ENCODE measurements at regions not wholly inside any gene's neighbourhood (a gene's known extent, or its start where the extent isn't known, plus 50 kb on each side); places are given as distances from the start of the nearest gene placed in this dataset.

DNA sequence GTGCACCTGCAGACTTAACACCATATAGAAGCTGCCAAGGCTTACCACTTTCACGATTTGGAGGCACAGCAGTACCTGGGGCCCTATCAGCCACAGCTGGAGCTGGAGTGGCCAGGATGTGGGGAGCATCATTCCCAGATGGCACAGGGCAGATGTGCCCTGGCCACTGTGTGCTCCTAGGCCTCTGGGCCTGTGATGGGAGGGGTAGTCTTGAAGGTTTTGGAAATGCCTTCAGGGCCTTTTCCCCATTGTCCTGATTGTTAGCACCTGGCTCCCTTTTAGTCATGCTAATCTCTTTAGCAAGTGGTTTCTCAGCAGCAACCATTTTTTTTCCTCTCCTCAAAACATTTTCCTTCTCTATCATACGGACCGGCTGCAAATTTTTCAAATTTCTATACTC lies 490.2 kb downstream of the RAB28 start:
- H3K9me2 ChIP-seq (ENCODE audit: insufficient read depth, low read length) = no peaks in the 10 kb centered on the region
- H3K27ac ChIP-seq (ENCODE audit: low read length) = no peak overlapping the region
- no peaks in the 10 kb centered on the region for H3K27me3 ChIP-seq (ENCODE audit: insufficient read depth, low read depth, low read length)
- TF ChIP-seq MXI1 (conservative IDR thresholded peaks at IDR 0.05; ENCODE audit: poor library complexity, severe bottlenecking) = no peak
- TF ChIP-seq EP300 (conservative IDR thresholded peaks at IDR 0.05; ENCODE audit: poor library complexity, severe bottlenecking) = no peak
- TF ChIP-seq RAD21 (conservative IDR thresholded peaks at IDR 0.05) = no peak
- no peak for TF ChIP-seq TAF1 (IDR thresholded peaks at IDR 0.05; ENCODE audit: low read depth)
- TF ChIP-seq, protein P1, sequence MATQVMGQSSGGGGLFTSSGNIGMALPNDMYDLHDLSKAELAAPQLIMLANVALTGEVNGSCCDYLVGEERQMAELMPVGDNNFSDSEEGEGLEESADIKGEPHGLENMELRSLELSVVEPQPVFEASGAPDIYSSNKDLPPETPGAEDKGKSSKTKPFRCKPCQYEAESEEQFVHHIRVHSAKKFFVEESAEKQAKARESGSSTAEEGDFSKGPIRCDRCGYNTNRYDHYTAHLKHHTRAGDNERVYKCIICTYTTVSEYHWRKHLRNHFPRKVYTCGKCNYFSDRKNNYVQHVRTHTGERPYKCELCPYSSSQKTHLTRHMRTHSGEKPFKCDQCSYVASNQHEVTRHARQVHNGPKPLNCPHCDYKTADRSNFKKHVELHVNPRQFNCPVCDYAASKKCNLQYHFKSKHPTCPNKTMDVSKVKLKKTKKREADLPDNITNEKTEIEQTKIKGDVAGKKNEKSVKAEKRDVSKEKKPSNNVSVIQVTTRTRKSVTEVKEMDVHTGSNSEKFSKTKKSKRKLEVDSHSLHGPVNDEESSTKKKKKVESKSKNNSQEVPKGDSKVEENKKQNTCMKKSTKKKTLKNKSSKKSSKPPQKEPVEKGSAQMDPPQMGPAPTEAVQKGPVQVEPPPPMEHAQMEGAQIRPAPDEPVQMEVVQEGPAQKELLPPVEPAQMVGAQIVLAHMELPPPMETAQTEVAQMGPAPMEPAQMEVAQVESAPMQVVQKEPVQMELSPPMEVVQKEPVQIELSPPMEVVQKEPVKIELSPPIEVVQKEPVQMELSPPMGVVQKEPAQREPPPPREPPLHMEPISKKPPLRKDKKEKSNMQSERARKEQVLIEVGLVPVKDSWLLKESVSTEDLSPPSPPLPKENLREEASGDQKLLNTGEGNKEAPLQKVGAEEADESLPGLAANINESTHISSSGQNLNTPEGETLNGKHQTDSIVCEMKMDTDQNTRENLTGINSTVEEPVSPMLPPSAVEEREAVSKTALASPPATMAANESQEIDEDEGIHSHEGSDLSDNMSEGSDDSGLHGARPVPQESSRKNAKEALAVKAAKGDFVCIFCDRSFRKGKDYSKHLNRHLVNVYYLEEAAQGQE (IDR thresholded peaks at IDR 0.05; ENCODE audit: borderline replicate concordance) = no peak
- H3K9ac ChIP-seq (ENCODE audit: low read length) = no peak overlapping the region
- H2AFZ ChIP-seq (ENCODE audit: low read depth, low read length) = no peak overlapping the region
- H3K36me3 ChIP-seq (ENCODE audit: insufficient read depth, low read length) = no peaks in the 10 kb centered on the region
- H3K79me2 ChIP-seq (replicated peaks; ENCODE audit: insufficient read depth, low read length) = no peaks in the 10 kb centered on the region
- no peaks in the 10 kb centered on the region for H3K9me3 ChIP-seq (ENCODE audit: low read length)
- H3F3A ChIP-seq (ENCODE audit: insufficient read depth, low read length, poor library complexity, severe bottlenecking) = no peaks in the 10 kb centered on the region
- H3K4me3 ChIP-seq (ENCODE audit: low read length) = no peak overlapping the region
- H4K20me1 ChIP-seq (ENCODE audit: insufficient read depth) = no peaks in the 10 kb centered on the region
- H3K4me2 ChIP-seq (ENCODE audit: low read length) = no peak overlapping the region

DNA sequence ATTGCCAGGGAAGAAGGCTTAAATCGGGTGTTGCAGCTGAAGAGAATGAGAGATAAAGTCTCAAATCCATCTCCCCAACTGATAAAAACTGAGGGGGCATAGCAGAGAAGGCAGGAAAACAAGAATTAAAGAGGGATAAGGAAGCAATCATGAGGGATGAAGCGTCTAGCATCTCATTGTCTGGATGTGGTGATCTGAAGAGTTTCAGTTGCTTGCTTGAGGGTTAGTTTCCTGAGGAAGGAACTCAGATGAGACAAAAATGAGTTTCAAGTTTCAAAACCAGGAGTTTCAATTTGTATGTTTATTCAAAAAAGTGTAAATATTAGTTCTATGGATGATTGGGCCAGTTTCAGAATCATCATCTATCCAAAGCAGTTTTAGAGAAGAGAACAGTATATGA lies 496.9 kb downstream of the RAB28 start:
- no peaks in the 10 kb centered on the region for H3K36me3 ChIP-seq (ENCODE audit: insufficient read depth, low read length)
- H3F3A ChIP-seq (ENCODE audit: insufficient read depth, low read length, poor library complexity, severe bottlenecking) = no peaks in the 10 kb centered on the region
- no peaks in the 10 kb centered on the region for H3K9me2 ChIP-seq (ENCODE audit: insufficient read depth, low read length)
- no peaks in the 10 kb centered on the region for H3K79me2 ChIP-seq (replicated peaks; ENCODE audit: insufficient read depth, low read length)
- TF ChIP-seq RAD21 (conservative IDR thresholded peaks at IDR 0.05) = no peak
- no peak for TF ChIP-seq EP300 (conservative IDR thresholded peaks at IDR 0.05; ENCODE audit: poor library complexity, severe bottlenecking)
- H3K9ac ChIP-seq (ENCODE audit: low read length) = no peak overlapping the region
- H2AFZ ChIP-seq (ENCODE audit: low read depth, low read length) = no peak overlapping the region
- H3K9me3 ChIP-seq (ENCODE audit: low read length) = no peaks in the 10 kb centered on the region
- H4K20me1 ChIP-seq (ENCODE audit: insufficient read depth) = no peaks in the 10 kb centered on the region
- no peak overlapping the region for H3K4me3 ChIP-seq (ENCODE audit: low read length)
- H3K27me3 ChIP-seq (ENCODE audit: insufficient read depth, low read depth, low read length) = no peaks in the 10 kb centered on the region
- no peak overlapping the region for H3K27ac ChIP-seq (ENCODE audit: low read length)
- no peak overlapping the region for H3K4me2 ChIP-seq (ENCODE audit: low read length)

DNA sequence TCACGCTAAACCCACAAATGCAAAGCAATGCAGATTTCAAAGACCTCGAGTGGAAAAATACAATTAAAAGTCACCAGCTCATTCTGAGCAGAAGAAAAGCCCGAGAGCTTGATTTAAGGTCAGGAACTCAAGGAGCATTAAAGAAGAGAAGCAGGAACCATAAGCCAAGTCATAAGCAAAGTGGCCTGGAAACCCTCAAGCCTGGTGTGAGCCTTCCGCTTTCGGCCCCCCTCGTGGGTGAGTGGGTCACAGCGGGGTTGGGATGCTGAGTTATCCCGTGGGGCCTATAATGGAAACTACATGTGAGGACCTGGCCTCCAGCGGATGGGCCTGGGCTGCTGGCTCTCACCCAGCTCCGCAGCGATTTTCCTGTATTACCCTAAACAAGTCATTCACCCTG lies 504.3 kb downstream of the RAB28 start:
- Histone ChIP-seq H3K9me3 (ENCODE audit: low read length) (no peaks in the 10 kb centered on the region), H3K36me3 (ENCODE audit: insufficient read depth, low read length) (no peaks in the 10 kb centered on the region), H3K9ac (ENCODE audit: low read length) (no peak overlapping the region), H2AFZ (ENCODE audit: low read depth, low read length) (no peak overlapping the region), H3K27ac (ENCODE audit: low read length) (no peak overlapping the region), H3K27me3 (ENCODE audit: insufficient read depth, low read depth, low read length) (no peaks in the 10 kb centered on the region), H3K4me2 (ENCODE audit: low read length) (no peak overlapping the region), H3K4me3 (ENCODE audit: low read length) (no peak overlapping the region), H4K20me1 (ENCODE audit: insufficient read depth) (no peaks in the 10 kb centered on the region), H3K79me2 (replicated peaks; ENCODE audit: insufficient read depth, low read length) (no peaks in the 10 kb centered on the region), H3K9me2 (ENCODE audit: insufficient read depth, low read length) (no peaks in the 10 kb centered on the region), H3F3A (ENCODE audit: insufficient read depth, low read length, poor library complexity, severe bottlenecking) (no peaks in the 10 kb centered on the region)
- TF ChIP-seq, protein P1 (IDR thresholded peaks at IDR 0.05; ENCODE audit: borderline replicate concordance) = no peak
- no peak for TF ChIP-seq TAF1 (IDR thresholded peaks at IDR 0.05; ENCODE audit: low read depth)
- no peak for TF ChIP-seq SMC3 (conservative IDR thresholded peaks at IDR 0.05; ENCODE audit: poor library complexity)
- TF ChIP-seq MXI1 (conservative IDR thresholded peaks at IDR 0.05; ENCODE audit: poor library complexity, severe bottlenecking) = no peak
- no peak for TF ChIP-seq POLR2AphosphoS5 (IDR thresholded peaks at IDR 0.05)
- TF ChIP-seq, protein P2, sequence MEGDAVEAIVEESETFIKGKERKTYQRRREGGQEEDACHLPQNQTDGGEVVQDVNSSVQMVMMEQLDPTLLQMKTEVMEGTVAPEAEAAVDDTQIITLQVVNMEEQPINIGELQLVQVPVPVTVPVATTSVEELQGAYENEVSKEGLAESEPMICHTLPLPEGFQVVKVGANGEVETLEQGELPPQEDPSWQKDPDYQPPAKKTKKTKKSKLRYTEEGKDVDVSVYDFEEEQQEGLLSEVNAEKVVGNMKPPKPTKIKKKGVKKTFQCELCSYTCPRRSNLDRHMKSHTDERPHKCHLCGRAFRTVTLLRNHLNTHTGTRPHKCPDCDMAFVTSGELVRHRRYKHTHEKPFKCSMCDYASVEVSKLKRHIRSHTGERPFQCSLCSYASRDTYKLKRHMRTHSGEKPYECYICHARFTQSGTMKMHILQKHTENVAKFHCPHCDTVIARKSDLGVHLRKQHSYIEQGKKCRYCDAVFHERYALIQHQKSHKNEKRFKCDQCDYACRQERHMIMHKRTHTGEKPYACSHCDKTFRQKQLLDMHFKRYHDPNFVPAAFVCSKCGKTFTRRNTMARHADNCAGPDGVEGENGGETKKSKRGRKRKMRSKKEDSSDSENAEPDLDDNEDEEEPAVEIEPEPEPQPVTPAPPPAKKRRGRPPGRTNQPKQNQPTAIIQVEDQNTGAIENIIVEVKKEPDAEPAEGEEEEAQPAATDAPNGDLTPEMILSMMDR (IDR thresholded peaks at IDR 0.05; ENCODE audit: poor library complexity, severe bottlenecking) = no peak
- TF ChIP-seq EP300 (conservative IDR thresholded peaks at IDR 0.05; ENCODE audit: poor library complexity, severe bottlenecking) = no peak
- TF ChIP-seq RAD21 (conservative IDR thresholded peaks at IDR 0.05) = no peak
- no peak for TF ChIP-seq EZH2 (IDR thresholded peaks at IDR 0.05; ENCODE audit: borderline replicate concordance, insufficient read depth, low read length, poor library complexity, severe bottlenecking)
